ENCODE measurements at regions not wholly inside any gene's neighbourhood (a gene's known extent, or its start where the extent isn't known, plus 50 kb on each side); places are given as distances from the start of the nearest gene placed in this dataset.

DNA sequence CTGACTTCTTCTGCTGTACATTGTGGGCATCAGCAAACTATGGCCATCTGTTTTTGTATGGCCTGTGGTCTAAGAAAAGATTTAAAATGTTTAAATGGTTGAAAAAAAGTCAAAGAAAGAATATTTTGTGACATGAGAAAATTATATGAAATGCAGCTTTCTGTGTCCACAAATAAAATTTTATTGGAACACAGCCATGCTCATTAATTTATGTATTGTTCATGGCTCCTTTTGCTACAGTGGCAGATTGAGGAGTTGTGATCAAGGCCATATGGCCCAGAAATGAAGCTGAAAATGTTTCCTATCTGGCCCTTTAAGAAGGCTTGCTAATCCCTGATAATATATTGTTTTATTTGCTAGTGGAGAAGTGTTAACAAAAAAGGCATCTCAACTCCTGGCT lies 162.0 kb downstream of the SLC4A3 start:
- TF ChIP-seq EZH2phosphoT487 (IDR thresholded peaks at IDR 0.05; ENCODE audit: insufficient read depth, low read depth) (no peak), EZH2 (IDR thresholded peaks at IDR 0.05; ENCODE audit: insufficient read depth, poor library complexity, severe bottlenecking) (no peak)
